Neural progenitor cell (in vitro differentiated cells): ENCODE measurements at regions not wholly inside any gene's neighbourhood (a gene's known extent, or its start where the extent isn't known, plus 50 kb on each side); places are given as distances from the start of the nearest gene placed in this dataset.
"Not testable (repeated sequence)": the region's sequence is repeated elsewhere in the genome, so short reads cannot be mapped to it uniquely, and the experiment has no call there.

Experiments used
- DNase-seq: peaks from one replicate; pipeline ENCODE4 v3.0.0-alpha.2; 2016; ENCODE audit warnings: low spot score
- H2AFZ ChIP-seq: fragments of 200-600 bp; sonication (generic); replicated peaks from 2 replicates; pipeline ENCODE4 v1.6.1; 2016; ENCODE audit warnings: antibody characterized with exemption
- H3F3A ChIP-seq: fragments of 200-600 bp; sonication (generic); 2 replicates; pipeline ENCODE4 v1.6.1; 2016; ENCODE audit warnings: antibody characterized with exemption, low read depth
- H3K27ac ChIP-seq: fragments of 200-600 bp; sonication (generic); 2 replicates; pipeline ENCODE4 v1.5.1; 2016; ENCODE audit warnings: mild to moderate bottlenecking
- H3K27me3 ChIP-seq: fragments of 200-600 bp; sonication (generic); 2 replicates; pipeline ENCODE4 v1.6.1; 2016; ENCODE audit warnings: mild to moderate bottlenecking, moderate library complexity
- H3K36me3 ChIP-seq: fragments of 200-600 bp; sonication (generic); 2 replicates; pipeline ENCODE4 v1.5.1; 2016
- H3K4me1 ChIP-seq: fragments of 200-600 bp; sonication (generic); 2 replicates; pipeline ENCODE4 v1.6.1; 2016; ENCODE audit warnings: mixed run types
- H3K4me2 ChIP-seq: fragments of 200-600 bp; sonication (generic); 2 replicates; pipeline ENCODE4 v1.6.1; 2016
- H3K4me3 ChIP-seq: fragments of 200-600 bp; sonication (generic); 2 replicates; pipeline ENCODE4 v1.5.1; 2016
- H3K79me2 ChIP-seq: fragments of 200-600 bp; sonication (generic); 2 replicates; pipeline ENCODE4 v1.6.1; 2016; ENCODE audit warnings: low read depth
- H3K9ac ChIP-seq: fragments of 200-600 bp; sonication (generic); 2 replicates; pipeline ENCODE4 v1.6.1; 2016
- H3K9me3 ChIP-seq: fragments of 200-600 bp; sonication (generic); 2 replicates; pipeline ENCODE4 v1.5.1; 2016; ENCODE audit warnings: low read depth
- H4K20me1 ChIP-seq: fragments of 200-600 bp; sonication (generic); 2 replicates; pipeline ENCODE4 v1.6.1; 2016; ENCODE audit warnings: low read depth
- H3K27ac Mint-ChIP-seq: 3 replicates; pipeline ENCODE4 v1.8.0; 2021; ENCODE audit warnings: mixed read lengths
- H3K27me3 Mint-ChIP-seq: 2 replicates; pipeline ENCODE4 v1.8.0; 2022; ENCODE audit warnings: low read depth, mild to moderate bottlenecking, inconsistent platforms, moderate library complexity, mixed read lengths; ENCODE audit not compliant: insufficient read depth
- H3K36me3 Mint-ChIP-seq: 3 replicates; pipeline ENCODE4 v1.8.0; 2021; ENCODE audit warnings: mixed read lengths
- H3K4me1 Mint-ChIP-seq: 3 replicates; pipeline ENCODE4 v1.8.0; 2021; ENCODE audit warnings: mixed read lengths
- H3K4me3 Mint-ChIP-seq: 3 replicates; pipeline ENCODE4 v1.8.0; 2021; ENCODE audit warnings: mild to moderate bottlenecking, moderate library complexity, mixed read lengths
- H3K9me3 Mint-ChIP-seq: 3 replicates; pipeline ENCODE4 v1.8.0; 2020; ENCODE audit warnings: mixed read lengths
- EZH2 ChIP-seq: fragments of 200-600 bp; sonication (generic); IDR thresholded peaks from 2 replicates; pipeline ENCODE4 v1.6.1; 2017; ENCODE audit warnings: antibody characterized with exemption, mild to moderate bottlenecking, moderate library complexity
- EZH2phosphoT487 ChIP-seq: fragments of 200-600 bp; sonication (generic); IDR thresholded peaks from 2 replicates; pipeline ENCODE4 v1.6.1; 2017; ENCODE audit warnings: antibody characterized with exemption
- TF ChIP-seq, protein P1 (sequence below): fragments of 200-600 bp; sonication (generic); IDR thresholded peaks from 2 replicates; pipeline ENCODE4 v1.5.1; 2017; ENCODE audit warnings: antibody characterized with exemption, mild to moderate bottlenecking

DNA sequence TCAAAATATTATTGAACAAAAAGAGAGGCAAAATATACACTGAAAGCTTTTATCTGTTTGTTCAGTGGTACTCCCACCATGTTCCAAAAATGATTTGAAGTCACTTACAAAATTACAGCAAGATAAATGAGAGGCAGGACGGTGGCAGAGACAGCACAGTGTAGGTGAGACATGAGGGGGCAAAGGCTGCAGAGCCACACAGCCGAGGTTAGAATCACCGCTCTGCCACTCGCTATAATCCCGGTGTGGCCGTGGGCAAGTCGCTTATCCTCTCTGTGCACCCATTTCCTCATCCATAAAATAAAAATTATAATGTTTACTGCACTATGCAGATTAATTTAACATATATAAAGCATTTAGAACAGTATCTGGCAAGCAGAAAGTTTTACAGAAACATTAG, 140.1 kb upstream of the BEND6 start:
- peak overlapping the region; percentile 2 for H3K4me3 Mint-ChIP-seq
- Histone ChIP-seq H3K27ac (peak overlapping the region; percentile 74), H3K4me2 (peak overlapping the region; percentile 52), H3K9me3 (no peaks in the 10 kb centered on the region), H3K27me3 (no peaks in the 10 kb centered on the region), H3K4me1 (peaks cover 35% of the 10 kb centered on the region), H3K9ac (no peak overlapping the region), H3F3A (peaks cover 28% of the 10 kb centered on the region), H4K20me1 (peaks cover 90% of the 10 kb centered on the region), H3K79me2 (peaks cover 96% of the 10 kb centered on the region), H2AFZ (no peak overlapping the region), H3K36me3 (no peaks in the 10 kb centered on the region), H3K4me3 (no peak overlapping the region)
- H3K4me1 Mint-ChIP-seq, result peaks cover 29% of the 10 kb centered on the region
- H3K9me3 Mint-ChIP-seq, result no peaks in the 10 kb centered on the region
- H3K27ac Mint-ChIP-seq, result no peak overlapping the region
- H3K36me3 Mint-ChIP-seq, result peaks cover 2% of the 10 kb centered on the region
- TF ChIP-seq, protein P1, sequence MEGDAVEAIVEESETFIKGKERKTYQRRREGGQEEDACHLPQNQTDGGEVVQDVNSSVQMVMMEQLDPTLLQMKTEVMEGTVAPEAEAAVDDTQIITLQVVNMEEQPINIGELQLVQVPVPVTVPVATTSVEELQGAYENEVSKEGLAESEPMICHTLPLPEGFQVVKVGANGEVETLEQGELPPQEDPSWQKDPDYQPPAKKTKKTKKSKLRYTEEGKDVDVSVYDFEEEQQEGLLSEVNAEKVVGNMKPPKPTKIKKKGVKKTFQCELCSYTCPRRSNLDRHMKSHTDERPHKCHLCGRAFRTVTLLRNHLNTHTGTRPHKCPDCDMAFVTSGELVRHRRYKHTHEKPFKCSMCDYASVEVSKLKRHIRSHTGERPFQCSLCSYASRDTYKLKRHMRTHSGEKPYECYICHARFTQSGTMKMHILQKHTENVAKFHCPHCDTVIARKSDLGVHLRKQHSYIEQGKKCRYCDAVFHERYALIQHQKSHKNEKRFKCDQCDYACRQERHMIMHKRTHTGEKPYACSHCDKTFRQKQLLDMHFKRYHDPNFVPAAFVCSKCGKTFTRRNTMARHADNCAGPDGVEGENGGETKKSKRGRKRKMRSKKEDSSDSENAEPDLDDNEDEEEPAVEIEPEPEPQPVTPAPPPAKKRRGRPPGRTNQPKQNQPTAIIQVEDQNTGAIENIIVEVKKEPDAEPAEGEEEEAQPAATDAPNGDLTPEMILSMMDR, result no peak
- TF ChIP-seq EZH2, result no peak
- no peak for TF ChIP-seq EZH2phosphoT487
- H3K27me3 Mint-ChIP-seq, result no peaks in the 10 kb centered on the region
- no peak for DNase-seq

GRCh38 chr6:56814308-56814707, 140.6 kb upstream of the BEND6 start:
- no peak overlapping the region for H3K4me3 ChIP-seq
- H4K20me1 ChIP-seq, result peaks cover 90% of the 10 kb centered on the region
- no peak overlapping the region for H2AFZ ChIP-seq

GRCh38 chr6:56812851-56813250, 142.1 kb upstream of the BEND6 start:
- H2AFZ ChIP-seq, H3K27ac Mint-ChIP-seq, H3K27me3 ChIP-seq, H3K27me3 Mint-ChIP-seq, H3K9me3 Mint-ChIP-seq, H3K27ac ChIP-seq, DNase-seq, H3K4me2 ChIP-seq, H3K4me3 ChIP-seq, H3K36me3 ChIP-seq, H3K9ac ChIP-seq, H3K36me3 Mint-ChIP-seq, H3K4me3 Mint-ChIP-seq, H3K9me3 ChIP-seq: not testable (repeated sequence)
- H3F3A ChIP-seq, result peaks cover 42% of the 10 kb centered on the region
- peaks cover 38% of the 10 kb centered on the region for H3K4me1 Mint-ChIP-seq
- H4K20me1 ChIP-seq, result peaks cover 90% of the 10 kb centered on the region
- peaks cover 52% of the 10 kb centered on the region for H3K4me1 ChIP-seq
- peaks cover 96% of the 10 kb centered on the region for H3K79me2 ChIP-seq

More at GRCh38 chr6:56814308-56814707, 140.6 kb upstream of the BEND6 start:
- Histone ChIP-seq H3K27me3 (no peaks in the 10 kb centered on the region), H3K36me3 (no peaks in the 10 kb centered on the region), H3K27ac (peak overlapping the region; percentile 74), H3K4me1 (peaks cover 38% of the 10 kb centered on the region), H3K79me2 (peaks cover 96% of the 10 kb centered on the region), H3K4me2 (peak overlapping the region; percentile 52), H3K9ac (no peak overlapping the region), H3F3A (peaks cover 33% of the 10 kb centered on the region), H3K9me3 (no peaks in the 10 kb centered on the region)
- H3K4me3 Mint-ChIP-seq, result peak overlapping the region; percentile 2
- peaks cover 29% of the 10 kb centered on the region for H3K4me1 Mint-ChIP-seq
- no peak for DNase-seq
- peaks cover 2% of the 10 kb centered on the region for H3K36me3 Mint-ChIP-seq
- TF ChIP-seq, protein P1, result no peak
- no peak for TF ChIP-seq EZH2
- no peak for TF ChIP-seq EZH2phosphoT487
- H3K9me3 Mint-ChIP-seq, result no peaks in the 10 kb centered on the region
- H3K27ac Mint-ChIP-seq, result no peak overlapping the region
- H3K27me3 Mint-ChIP-seq, result no peaks in the 10 kb centered on the region

- Histone ChIP-seq H3K4me1 (peaks cover 57% of the 10 kb centered on the region), H4K20me1 (peaks cover 89% of the 10 kb centered on the region), H3K27ac (no peak overlapping the region), H3K27me3 (no peaks in the 10 kb centered on the region), H3F3A (peaks cover 48% of the 10 kb centered on the region), H2AFZ (no peak overlapping the region), H3K4me2 (no peak overlapping the region), H3K9ac (no peak overlapping the region), H3K9me3 (no peaks in the 10 kb centered on the region), H3K79me2 (peaks cover 96% of the 10 kb centered on the region), H3K36me3 (no peaks in the 10 kb centered on the region), H3K4me3 (no peak overlapping the region)
- Mint-ChIP-seq H3K4me3 (no peak overlapping the region), H3K4me1 (peaks cover 46% of the 10 kb centered on the region), H3K27me3 (no peaks in the 10 kb centered on the region), H3K9me3 (no peaks in the 10 kb centered on the region), H3K27ac (peak overlapping the region; percentile 40), H3K36me3 (no peaks in the 10 kb centered on the region)
- no peak for TF ChIP-seq EZH2
- no peak for TF ChIP-seq EZH2phosphoT487
- TF ChIP-seq, protein P1, result no peak
- no peak for DNase-seq
Observed at GRCh38 chr6:56808871-56809359, 146.0 kb upstream of the BEND6 start.
